SKM-1 treated with dmso at 0.1 percent for 144 hours (cell line): ENCODE measurements at regions not wholly inside any gene's neighbourhood (a gene's known extent, or its start where the extent isn't known, plus 50 kb on each side); places are given as distances from the start of the nearest gene placed in this dataset.

ENCODE experiments used
- DNase-seq: peaks from one replicate; lab custom pipeline; 2025; ENCODE audit not compliant: unreplicated experiment; lab: John Stamatoyannopoulos, UW

- DNase-seq: no peak
Observed at GRCh38 chr13:39232401-39232980, 194.2 kb downstream of the NHLRC3 start.

DNA sequence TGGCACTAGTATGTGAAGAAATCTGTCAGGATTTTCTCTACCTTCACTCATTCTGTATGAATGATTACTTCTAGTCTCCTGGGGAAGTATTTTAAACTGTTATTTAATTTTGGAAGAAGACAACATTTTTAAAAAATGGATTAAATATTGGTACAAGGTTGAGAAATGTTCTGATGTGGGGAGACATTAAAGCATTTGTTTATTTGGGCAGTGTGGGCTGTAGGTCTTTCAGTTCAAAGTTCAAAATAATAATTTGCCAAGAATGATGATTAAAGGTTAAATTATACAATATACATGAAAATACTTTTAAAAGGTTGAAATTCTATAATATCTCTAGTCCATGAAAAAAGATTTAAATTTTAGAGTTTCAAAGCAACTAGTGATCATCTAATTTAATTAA lies 194.7 kb downstream of the NHLRC3 start:
- DNase-seq: no peak

- DNase-seq: no peak
Observed at GRCh38 chr13:39233519-39233918, 195.3 kb downstream of the NHLRC3 start.

DNA sequence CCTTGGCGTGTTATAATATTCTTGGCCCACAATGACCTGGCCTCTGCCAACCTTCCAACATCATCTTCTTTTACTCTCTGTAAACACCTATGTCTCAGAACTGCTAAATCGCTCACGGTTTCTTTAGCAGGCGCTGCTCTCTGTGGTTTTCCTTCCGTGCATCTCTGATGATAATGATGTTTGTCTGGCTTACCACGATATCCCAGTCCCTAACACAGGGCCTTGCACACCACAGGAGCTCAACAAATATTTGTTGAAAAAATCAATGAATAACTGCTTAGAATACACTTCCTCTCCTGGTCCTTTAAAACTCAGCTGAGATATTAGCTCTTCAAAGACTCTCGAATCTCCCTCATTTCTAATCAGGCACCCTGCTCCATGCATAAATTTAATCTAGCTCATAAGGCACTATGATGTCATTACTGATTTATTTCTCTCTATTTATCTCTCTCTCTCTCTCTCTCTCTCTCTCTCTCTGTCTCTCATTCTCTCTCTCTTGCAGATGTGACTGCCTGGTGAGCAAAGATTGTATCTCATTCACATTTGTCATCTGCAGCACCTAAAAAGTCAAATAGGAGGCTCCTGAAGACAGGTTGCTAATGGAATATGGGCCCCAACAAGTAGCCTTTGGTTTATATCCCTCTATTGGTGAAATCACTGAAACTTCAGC lies 206.4 kb downstream of the NHLRC3 start:
- no peak for DNase-seq

DNA sequence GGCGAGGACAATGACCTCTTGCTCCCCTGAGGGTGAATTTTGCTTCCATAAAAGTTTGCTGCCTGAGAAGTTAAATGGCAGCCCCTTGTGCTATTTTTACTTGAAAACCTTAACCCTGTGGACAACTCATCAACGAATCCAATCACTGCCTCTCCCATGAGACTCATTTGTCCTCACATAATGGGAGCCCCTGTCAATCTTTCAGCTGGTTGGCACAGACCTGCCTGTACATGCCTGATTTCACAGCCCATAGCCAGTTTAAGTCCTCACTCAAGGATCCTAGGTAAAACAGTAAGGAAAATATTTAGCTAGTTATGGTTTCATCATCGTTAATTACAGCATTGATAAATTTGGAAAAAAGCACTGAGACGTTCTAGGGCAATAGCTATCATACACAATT lies 207.4 kb downstream of the NHLRC3 start:
- DNase-seq: no peak

DNA sequence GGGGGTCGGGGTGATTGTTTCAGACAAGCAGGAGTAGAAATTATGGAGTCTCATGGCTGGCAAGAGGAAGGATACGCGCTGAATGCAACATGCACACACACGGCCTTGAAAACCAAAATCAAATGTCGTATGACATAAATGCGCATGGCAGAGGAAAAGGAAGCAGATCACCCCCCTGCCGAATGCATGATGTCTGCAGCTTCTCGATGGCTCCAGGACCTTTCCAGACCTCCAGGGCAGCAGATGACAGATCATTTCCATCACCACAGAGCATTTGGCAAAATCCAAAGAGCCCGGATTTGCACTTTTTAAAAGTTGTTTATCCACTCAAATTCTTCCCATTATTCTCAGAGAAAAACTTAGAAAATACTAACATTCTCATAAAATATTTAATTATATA lies 211.7 kb downstream of the NHLRC3 start:
- no peak for DNase-seq

GRCh38 chr13:39250440-39250839 lies 212.2 kb downstream of the NHLRC3 start:
- DNase-seq: no peak

DNA sequence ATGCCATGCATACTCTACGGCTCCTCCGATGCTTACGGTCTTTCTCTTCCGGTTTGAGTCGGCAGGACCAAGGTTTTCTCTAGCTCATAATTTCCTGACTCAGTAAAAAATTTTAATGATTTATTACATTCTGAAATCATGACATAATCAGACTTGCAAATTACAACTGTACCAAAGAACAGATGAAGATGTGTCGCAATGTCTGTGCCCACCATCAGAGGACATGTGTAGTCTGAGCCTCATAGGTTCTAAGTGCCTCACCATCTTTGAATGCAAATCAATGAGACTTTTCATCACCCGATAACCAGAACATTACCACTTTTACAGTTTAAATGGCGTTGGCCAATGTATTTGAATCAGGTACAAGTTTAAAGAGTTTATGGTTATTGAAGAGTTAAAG lies 213.1 kb downstream of the NHLRC3 start:
- DNase-seq: no peak

GRCh38 chr13:39253774-39254173 lies 215.5 kb downstream of the NHLRC3 start:
- DNase-seq: no peak

DNA sequence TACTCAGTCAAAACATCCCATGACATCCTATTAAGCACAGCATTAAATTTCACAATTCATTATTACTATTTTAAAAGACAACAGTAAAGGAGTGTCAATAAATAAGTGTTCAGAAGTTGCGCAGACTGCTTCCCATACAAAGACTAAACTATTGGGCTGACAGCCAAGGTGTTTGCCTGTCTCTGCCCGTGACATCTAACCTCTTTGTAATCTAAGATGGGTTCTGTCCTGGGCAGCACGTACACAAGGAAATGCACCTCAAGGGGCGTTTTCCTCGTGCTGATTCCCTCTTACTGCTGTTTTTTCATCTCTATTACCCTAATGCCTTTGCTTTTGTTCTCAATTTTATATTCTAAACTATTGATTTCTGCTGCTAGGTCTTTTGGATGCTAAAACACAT lies 216.3 kb downstream of the NHLRC3 start:
- no peak for DNase-seq

GRCh38 chr13:39257642-39258041 lies 219.4 kb downstream of the NHLRC3 start:
- no peak for DNase-seq

DNA sequence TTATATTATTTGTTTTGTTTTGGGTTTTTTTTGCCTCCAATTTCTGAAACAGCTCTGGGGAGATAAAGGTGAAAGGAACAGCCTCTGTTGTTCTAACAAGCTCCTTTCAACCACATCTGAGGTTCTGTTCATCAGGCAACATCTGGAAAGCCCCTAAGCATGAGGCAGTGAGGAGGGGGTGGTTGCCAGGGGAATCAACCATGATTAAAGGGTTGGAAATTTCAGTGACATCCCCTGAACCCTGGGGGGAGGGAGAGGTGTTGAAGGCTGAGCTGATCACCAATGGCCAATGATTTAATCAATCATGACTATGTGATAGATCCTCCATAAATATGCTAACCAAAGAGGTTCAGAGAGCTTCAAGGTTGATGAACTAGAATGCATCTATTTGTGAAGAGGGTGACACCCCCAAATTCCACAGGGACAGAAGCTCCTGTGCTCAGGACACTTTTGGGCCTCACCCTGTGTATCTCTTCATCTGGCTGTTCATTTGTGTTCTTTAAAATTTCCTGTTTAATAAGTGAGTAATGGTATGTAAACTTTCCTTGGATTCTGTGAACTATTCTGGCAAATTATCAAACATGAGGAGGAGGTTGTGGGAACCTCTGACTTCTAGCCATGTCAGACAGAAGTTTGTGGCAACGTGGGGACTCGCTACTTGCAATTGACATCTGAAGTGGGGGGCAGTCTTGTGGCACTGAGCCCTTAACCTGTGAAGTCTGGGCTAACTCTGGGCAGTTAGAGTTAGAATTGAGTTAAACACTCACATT lies 221.3 kb downstream of the NHLRC3 start:
- no peak for DNase-seq

DNA sequence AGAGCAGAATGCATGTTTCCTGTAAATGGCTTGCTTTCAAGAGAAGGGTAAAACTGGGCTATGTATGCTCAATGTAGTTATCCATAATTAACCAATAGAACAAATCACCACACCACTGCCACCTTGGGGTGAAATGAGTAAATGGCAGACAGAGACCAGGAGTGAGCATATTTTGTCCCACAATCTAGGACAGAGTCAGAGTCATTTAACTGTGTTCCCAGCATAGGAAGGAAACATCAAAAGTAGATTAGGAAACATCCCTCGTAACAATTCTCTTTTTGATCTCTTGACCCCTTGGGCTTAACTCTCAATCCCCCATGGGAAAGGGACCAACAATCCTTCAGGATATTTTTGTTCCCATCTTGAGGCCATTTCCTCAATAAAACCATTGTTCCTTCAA lies 224.8 kb downstream of the NHLRC3 start:
- peak; percentile 62 for DNase-seq

DNA sequence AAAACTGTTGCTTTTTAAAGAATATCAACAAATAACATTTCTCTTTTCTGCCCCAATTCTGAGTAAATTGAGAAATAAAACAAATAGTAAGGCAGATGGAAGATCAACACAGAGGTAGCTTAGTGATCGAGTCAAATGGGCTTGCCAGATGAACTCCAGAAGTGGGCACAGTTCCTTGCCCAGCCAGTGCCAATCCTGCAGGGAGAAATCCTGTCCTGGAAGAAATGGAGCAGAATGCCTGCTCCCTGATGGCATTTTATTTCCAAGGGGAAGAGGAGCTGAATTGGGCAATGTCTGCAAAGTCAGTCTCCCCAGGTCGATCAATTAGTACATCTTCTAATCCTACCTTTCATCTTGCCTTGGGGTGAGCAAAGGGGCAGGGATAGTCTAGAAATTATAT lies 225.3 kb downstream of the NHLRC3 start:
- no peak for DNase-seq

GRCh38 chr13:39266426-39266825 lies 228.2 kb downstream of the NHLRC3 start:
- DNase-seq: no peak

- no peak for DNase-seq
Observed at GRCh38 chr13:39268398-39268797, 230.1 kb downstream of the NHLRC3 start.

DNA sequence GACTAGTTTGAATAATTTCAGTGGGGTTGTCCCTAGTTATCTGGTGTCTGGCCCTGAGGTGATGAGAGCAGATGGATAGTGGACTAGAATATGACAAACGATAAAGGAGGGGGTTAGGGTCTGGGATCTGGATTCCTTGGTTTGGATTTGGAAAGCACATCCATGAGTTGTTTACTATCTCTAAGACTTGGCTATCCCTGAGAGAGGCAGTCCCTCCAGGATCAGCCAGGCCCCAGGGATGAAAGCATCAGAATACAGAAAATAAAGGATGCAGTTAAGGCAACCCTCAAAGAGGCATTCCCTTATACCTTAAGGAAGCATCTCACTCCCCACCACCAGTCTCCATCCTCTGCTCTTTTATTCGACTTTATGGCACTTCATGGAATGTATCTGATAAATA lies 230.7 kb downstream of the NHLRC3 start:
- DNase-seq: no peak

- no peak for DNase-seq
Observed at GRCh38 chr13:39269411-39269810, 231.2 kb downstream of the NHLRC3 start.

- DNase-seq: no peak
Observed at GRCh38 chr13:39272994-39273393, 234.7 kb downstream of the NHLRC3 start.

- no peak for DNase-seq
Observed at GRCh38 chr13:39273953-39274738, 235.9 kb downstream of the NHLRC3 start.

GRCh38 chr13:39274739-39275325 lies 236.6 kb downstream of the NHLRC3 start:
- DNase-seq: no peak
